HepG2 (cell line): ENCODE measurements at regions not wholly inside any gene's neighbourhood (a gene's known extent, or its start where the extent isn't known, plus 50 kb on each side); places are given as distances from the start of the nearest gene placed in this dataset.

Experiments used
- CBFB ChIP-seq: sonication (generic); formaldehyde crosslinking; IDR thresholded peaks from 2 replicates; pipeline ENCODE4 v1.4.0; 2020; ENCODE audit warnings: missing genetic modification reagents
- ESRRA ChIP-seq: sonication (generic); formaldehyde crosslinking; IDR thresholded peaks from 2 replicates; pipeline ENCODE4 v1.5.1; 2020; ENCODE audit warnings: mild to moderate bottlenecking, low read depth, missing genetic modification reagents
- PCBP1 ChIP-seq: fragments of 200-400 bp; formaldehyde crosslinking; IDR thresholded peaks from 2 replicates; pipeline ENCODE4 v1.6.1; 2017; ENCODE audit warnings: mild to moderate bottlenecking, low read depth, low read length, borderline replicate concordance
- POLR2A ChIP-seq, 2 experiments: IDR thresholded peaks; 2 replicates each; pipeline ENCODE4 v1.6.1; 2011; ENCODE audit warnings: low read depth in 2 of 2, low read length in 2 of 2, mild to moderate bottlenecking in 1 of 2, moderate library complexity in 1 of 2; ENCODE audit not compliant: insufficient read depth in 1 of 2
- RAD51 ChIP-seq: fragments of 450-650 bp; IDR thresholded peaks from 2 replicates; pipeline ENCODE4 v1.6.1; 2016; ENCODE audit warnings: borderline replicate concordance
- SRSF1 ChIP-seq: fragments of 200-400 bp; formaldehyde crosslinking; optimal IDR thresholded peaks from 2 replicates; pipeline ENCODE3; 2017; ENCODE audit warnings: mild to moderate bottlenecking, low read depth, low read length, moderate library complexity

DNA sequence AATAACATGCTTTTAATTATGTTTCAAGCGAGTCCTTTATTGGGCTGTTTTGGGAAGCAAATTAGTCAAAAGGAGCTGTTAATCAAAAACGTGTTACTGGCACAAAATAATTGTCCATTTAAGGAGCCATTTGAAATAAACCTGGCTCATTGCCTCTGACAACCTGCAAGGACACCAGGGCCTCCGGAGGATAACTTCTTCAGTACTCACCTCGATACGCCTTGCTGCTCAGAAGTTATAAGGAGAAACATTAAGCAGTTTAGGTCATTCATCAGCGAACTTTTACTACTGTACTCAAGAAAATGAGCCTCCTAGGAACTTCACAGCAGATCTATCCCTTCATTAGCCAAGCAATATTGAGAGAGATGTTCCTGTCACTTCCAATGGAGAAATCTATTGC is 1579.2 kb upstream of the ACVR2A start:
- TF ChIP-seq SRSF1, result no peak
- TF ChIP-seq POLR2A (IDR thresholded peaks at IDR 0.05; ENCODE audit: insufficient read depth in 1 of 2, low read depth in 2 of 2, low read length in 2 of 2), result no peak
- TF ChIP-seq CBFB (CRISPR knock-in tag), result no peak
- TF ChIP-seq PCBP1, result no peak
- TF ChIP-seq RAD51, result no peak
- no peak for TF ChIP-seq ESRRA
